ENCODE measurements at regions not wholly inside any gene's neighbourhood (a gene's known extent, or its start where the extent isn't known, plus 50 kb on each side); places are given as distances from the start of the nearest gene placed in this dataset.

DNA sequence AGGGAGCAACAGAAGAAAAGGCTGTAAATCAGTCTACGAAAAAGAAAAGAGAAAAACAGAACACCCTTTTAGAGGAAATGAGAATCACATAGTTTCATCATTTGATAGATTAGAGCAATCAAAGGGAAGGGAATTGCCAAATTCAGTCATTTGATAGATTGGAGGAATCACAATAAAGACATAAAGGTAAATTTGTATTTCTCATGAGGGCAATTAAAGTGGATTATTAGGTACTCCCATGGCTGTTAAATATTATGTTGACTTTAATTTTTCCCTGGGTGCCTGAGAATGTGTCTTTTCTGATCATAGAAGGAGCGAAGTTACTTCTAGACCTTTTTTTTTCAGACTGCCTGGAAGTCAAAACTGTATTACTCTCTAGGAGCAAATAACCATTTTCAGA, 1145.7 kb downstream of the EPHA7 start:
- Mint-ChIP-seq H3K4me1 (no peaks in the 10 kb centered on the region), H3K27me3 (ENCODE audit: low read depth) (peaks cover 4% of the 10 kb centered on the region), H3K36me3 (no peaks in the 10 kb centered on the region), H3K9me3 (no peaks in the 10 kb centered on the region), H3K4me3 (no peak overlapping the region), H3K27ac (no peak overlapping the region)
- DNase-seq (ENCODE audit: low spot score in 2 of 2, unreplicated experiment in 2 of 2), result no peak
- TF ChIP-seq CTCF (IDR thresholded peaks at IDR 0.05; ENCODE audit: unreplicated experiment), result no peak

DNA sequence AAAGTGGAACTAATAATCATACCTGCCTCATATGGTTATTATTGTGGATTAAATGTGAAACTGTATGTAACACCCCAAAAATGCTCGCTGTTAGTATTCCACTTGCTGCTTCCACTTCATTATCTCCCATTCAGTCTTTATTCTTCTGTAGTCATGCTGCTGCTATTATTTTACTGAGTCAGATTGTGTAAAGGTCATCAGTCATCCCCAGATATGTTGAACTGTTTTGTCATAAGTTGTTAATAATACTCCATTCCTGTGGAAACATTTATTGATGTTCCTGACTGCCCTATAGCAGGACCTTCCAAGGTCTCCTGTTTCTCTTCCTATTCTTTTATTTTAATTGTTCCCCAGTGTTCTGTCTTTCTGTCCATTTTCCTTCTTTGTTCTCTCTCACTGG, 1148.3 kb downstream of the EPHA7 start:
- H3K4me3 Mint-ChIP-seq, result no peak overlapping the region
- peaks cover 4% of the 10 kb centered on the region for H3K27me3 Mint-ChIP-seq (ENCODE audit: low read depth)
- DNase-seq (ENCODE audit: low spot score in 2 of 2, unreplicated experiment in 2 of 2), result no peak
- no peak for TF ChIP-seq CTCF (IDR thresholded peaks at IDR 0.05; ENCODE audit: unreplicated experiment)
- no peaks in the 10 kb centered on the region for H3K9me3 Mint-ChIP-seq
- no peaks in the 10 kb centered on the region for H3K4me1 Mint-ChIP-seq
- H3K36me3 Mint-ChIP-seq, result no peaks in the 10 kb centered on the region
- no peak overlapping the region for H3K27ac Mint-ChIP-seq

DNA sequence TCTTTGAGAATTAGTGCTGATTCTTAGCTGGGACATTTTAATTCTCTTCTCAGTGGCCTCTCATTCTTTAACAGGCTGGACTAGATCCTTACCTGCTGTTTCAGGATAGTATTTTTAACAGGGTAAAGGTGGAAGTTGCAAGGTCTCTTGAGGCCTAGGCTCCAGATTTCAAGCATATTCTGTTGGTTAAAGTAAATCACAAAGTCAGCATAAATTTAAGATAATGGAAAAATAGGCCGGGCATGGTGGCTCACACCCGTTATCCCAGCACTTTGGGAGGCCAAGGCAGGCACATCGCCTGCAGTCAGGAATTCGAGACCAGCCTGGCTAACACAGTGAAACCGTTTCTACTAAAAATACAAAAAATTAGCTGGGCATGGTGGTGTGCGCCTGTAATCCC, 1149.0 kb downstream of the EPHA7 start:
- TF ChIP-seq CTCF (IDR thresholded peaks at IDR 0.05; ENCODE audit: unreplicated experiment), result no peak

DNA sequence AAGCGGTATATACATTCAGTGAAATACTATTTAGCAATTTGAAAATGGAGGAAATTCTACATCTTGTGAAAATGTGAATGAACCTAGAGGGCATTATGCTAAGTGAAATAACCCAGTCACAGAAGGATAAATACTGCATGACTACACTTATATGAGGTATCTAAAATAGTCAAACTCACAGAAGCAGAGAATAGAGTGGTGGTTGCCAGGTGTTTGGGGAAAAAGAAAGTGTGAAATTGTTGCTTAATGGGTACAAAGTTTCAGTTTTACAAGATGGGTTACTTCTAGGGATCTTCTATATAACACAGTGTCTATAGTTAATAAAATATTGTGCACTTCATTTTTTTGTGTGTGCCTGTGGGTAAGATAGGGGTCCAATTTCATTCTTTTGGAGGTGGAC, 1152.0 kb downstream of the EPHA7 start:
- H3K27ac Mint-ChIP-seq, result no peak overlapping the region
- no peaks in the 10 kb centered on the region for H3K9me3 Mint-ChIP-seq
- H3K4me3 Mint-ChIP-seq, result no peak overlapping the region
- peaks cover 2% of the 10 kb centered on the region for H3K27me3 Mint-ChIP-seq (ENCODE audit: low read depth)
- H3K36me3 Mint-ChIP-seq, result no peaks in the 10 kb centered on the region
- H3K4me1 Mint-ChIP-seq, result no peaks in the 10 kb centered on the region
- DNase-seq (ENCODE audit: low spot score in 2 of 2, unreplicated experiment in 2 of 2), result no peak
- TF ChIP-seq CTCF (IDR thresholded peaks at IDR 0.05; ENCODE audit: unreplicated experiment), result no peak

More for the DNA sequence above, 1149.0 kb downstream of the EPHA7 start:
- Mint-ChIP-seq H3K9me3 (no peaks in the 10 kb centered on the region), H3K27me3 (ENCODE audit: low read depth) (peaks cover 4% of the 10 kb centered on the region), H3K4me1 (no peaks in the 10 kb centered on the region), H3K27ac (no peak overlapping the region), H3K4me3 (no peak overlapping the region), H3K36me3 (no peaks in the 10 kb centered on the region)
- no peak for DNase-seq (ENCODE audit: low spot score in 2 of 2, unreplicated experiment in 2 of 2)

DNA sequence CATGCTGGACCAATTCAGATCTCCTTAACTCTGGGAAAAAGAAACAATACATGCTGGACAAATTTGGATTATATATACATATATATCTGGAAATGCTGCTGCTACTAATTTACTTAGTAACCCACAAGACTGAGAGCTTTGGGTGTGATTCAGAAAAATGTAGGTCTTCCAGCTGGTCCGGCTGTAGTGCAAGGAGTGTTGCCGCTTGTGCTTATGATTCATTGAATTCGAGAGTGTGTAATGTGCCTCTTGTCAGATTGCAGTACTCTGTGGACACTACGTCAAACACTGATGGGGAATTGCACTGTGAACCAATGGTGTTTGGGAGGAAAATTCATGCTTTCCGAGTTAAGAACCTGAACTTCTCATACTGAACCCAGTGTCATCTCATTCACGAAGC, 1155.5 kb downstream of the EPHA7 start:
- H3K9me3 Mint-ChIP-seq, result no peaks in the 10 kb centered on the region
- peaks cover 2% of the 10 kb centered on the region for H3K27me3 Mint-ChIP-seq (ENCODE audit: low read depth)
- DNase-seq (ENCODE audit: low spot score in 2 of 2, unreplicated experiment in 2 of 2), result no peak
- TF ChIP-seq CTCF (IDR thresholded peaks at IDR 0.05; ENCODE audit: unreplicated experiment), result no peak
- H3K36me3 Mint-ChIP-seq, result no peaks in the 10 kb centered on the region
- peaks cover under 1% of the 10 kb centered on the region for H3K4me1 Mint-ChIP-seq
- no peak overlapping the region for H3K27ac Mint-ChIP-seq
- no peak overlapping the region for H3K4me3 Mint-ChIP-seq

- Mint-ChIP-seq H3K4me3 (no peak overlapping the region), H3K4me1 (peaks cover 7% of the 10 kb centered on the region), H3K27me3 (ENCODE audit: low read depth) (peaks cover 2% of the 10 kb centered on the region), H3K36me3 (no peaks in the 10 kb centered on the region), H3K27ac (no peak overlapping the region), H3K9me3 (no peaks in the 10 kb centered on the region)
- no peak for TF ChIP-seq CTCF (IDR thresholded peaks at IDR 0.05; ENCODE audit: unreplicated experiment)
- DNase-seq (ENCODE audit: low spot score in 2 of 2, unreplicated experiment in 2 of 2), result no peak
Observed at GRCh38 chr6:92259171-92259570, 1160.2 kb downstream of the EPHA7 start.
